ENCODE measurements at regions not wholly inside any gene's neighbourhood (a gene's known extent, or its start where the extent isn't known, plus 50 kb on each side); places are given as distances from the start of the nearest gene placed in this dataset.

- TF ChIP-seq, protein P1, sequence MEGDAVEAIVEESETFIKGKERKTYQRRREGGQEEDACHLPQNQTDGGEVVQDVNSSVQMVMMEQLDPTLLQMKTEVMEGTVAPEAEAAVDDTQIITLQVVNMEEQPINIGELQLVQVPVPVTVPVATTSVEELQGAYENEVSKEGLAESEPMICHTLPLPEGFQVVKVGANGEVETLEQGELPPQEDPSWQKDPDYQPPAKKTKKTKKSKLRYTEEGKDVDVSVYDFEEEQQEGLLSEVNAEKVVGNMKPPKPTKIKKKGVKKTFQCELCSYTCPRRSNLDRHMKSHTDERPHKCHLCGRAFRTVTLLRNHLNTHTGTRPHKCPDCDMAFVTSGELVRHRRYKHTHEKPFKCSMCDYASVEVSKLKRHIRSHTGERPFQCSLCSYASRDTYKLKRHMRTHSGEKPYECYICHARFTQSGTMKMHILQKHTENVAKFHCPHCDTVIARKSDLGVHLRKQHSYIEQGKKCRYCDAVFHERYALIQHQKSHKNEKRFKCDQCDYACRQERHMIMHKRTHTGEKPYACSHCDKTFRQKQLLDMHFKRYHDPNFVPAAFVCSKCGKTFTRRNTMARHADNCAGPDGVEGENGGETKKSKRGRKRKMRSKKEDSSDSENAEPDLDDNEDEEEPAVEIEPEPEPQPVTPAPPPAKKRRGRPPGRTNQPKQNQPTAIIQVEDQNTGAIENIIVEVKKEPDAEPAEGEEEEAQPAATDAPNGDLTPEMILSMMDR (IDR thresholded peaks at IDR 0.05; ENCODE audit: partially characterized antibody, unreplicated experiment), result no peak
- H3K36me3 Mint-ChIP-seq (ENCODE audit: unreplicated experiment), result no peaks in the 10 kb centered on the region
- H3K9me3 Mint-ChIP-seq (ENCODE audit: unreplicated experiment), result peaks cover 4% of the 10 kb centered on the region
- H3K4me1 Mint-ChIP-seq (ENCODE audit: low read depth, unreplicated experiment), result peaks cover 6% of the 10 kb centered on the region
- H3K27me3 Mint-ChIP-seq (ENCODE audit: unreplicated experiment), result peaks cover 5% of the 10 kb centered on the region
- peak; percentile 54 for DNase-seq
- H3K4me3 Mint-ChIP-seq (ENCODE audit: unreplicated experiment), result peak overlapping the region; percentile 2
- H3K27ac Mint-ChIP-seq (ENCODE audit: unreplicated experiment), result peak overlapping the region; percentile 5
Observed at GRCh38 chr10:121668314-121669027, 70.2 kb upstream of the FGFR2 start.

DNA sequence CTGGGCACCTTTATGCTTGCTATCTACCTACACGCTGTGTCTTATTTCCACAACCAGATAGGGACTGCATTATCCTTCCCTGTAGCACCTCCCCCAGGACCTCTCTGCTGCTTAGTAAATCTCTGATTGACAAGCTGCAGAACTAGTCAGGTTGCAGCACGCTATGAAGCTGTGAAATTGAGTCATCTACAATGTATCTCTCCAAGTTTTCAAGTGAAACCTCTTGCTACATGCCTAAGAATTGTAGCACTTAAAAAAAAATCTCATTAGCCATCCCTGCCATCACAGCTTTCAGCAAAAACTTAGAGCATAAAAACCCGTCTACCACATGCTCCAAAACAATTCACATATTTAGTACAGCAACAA lies 69.7 kb upstream of the FGFR2 start:
- Mint-ChIP-seq H3K27ac (ENCODE audit: unreplicated experiment) (peak overlapping the region; percentile 5), H3K9me3 (ENCODE audit: unreplicated experiment) (peaks cover 4% of the 10 kb centered on the region), H3K36me3 (ENCODE audit: unreplicated experiment) (no peaks in the 10 kb centered on the region), H3K4me1 (ENCODE audit: low read depth, unreplicated experiment) (peaks cover 6% of the 10 kb centered on the region), H3K27me3 (ENCODE audit: unreplicated experiment) (peaks cover 5% of the 10 kb centered on the region), H3K4me3 (ENCODE audit: unreplicated experiment) (peak overlapping the region; percentile 2)
- TF ChIP-seq, protein P1 (IDR thresholded peaks at IDR 0.05; ENCODE audit: partially characterized antibody, unreplicated experiment), result no peak
- DNase-seq, result no peak

DNA sequence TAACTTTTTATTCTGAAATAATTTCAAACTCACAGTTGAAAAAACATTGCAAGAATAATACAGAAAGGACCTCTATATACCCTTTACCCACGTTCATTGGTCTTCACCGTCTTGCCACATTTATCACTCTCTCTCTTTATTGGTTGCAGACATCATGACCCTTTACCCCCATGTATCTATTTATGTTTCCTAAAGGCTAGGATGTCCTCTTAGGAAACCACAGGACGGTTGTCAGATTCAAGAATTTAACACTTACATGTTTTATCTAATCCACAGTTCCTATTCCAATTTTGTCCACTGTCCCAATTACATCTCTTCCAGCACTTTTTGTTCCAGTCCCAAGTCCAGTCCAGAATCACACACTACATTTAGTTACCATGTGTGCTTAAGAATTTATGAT lies 67.6 kb upstream of the FGFR2 start:
- DNase-seq, result no peak
- no peak overlapping the region for H3K4me3 Mint-ChIP-seq (ENCODE audit: unreplicated experiment)
- H3K9me3 Mint-ChIP-seq (ENCODE audit: unreplicated experiment), result peaks cover 4% of the 10 kb centered on the region
- H3K36me3 Mint-ChIP-seq (ENCODE audit: unreplicated experiment), result no peaks in the 10 kb centered on the region
- TF ChIP-seq, protein P1 (IDR thresholded peaks at IDR 0.05; ENCODE audit: partially characterized antibody, unreplicated experiment), result no peak
- peaks cover 6% of the 10 kb centered on the region for H3K4me1 Mint-ChIP-seq (ENCODE audit: low read depth, unreplicated experiment)
- no peak overlapping the region for H3K27ac Mint-ChIP-seq (ENCODE audit: unreplicated experiment)
- peaks cover 7% of the 10 kb centered on the region for H3K27me3 Mint-ChIP-seq (ENCODE audit: unreplicated experiment)

DNA sequence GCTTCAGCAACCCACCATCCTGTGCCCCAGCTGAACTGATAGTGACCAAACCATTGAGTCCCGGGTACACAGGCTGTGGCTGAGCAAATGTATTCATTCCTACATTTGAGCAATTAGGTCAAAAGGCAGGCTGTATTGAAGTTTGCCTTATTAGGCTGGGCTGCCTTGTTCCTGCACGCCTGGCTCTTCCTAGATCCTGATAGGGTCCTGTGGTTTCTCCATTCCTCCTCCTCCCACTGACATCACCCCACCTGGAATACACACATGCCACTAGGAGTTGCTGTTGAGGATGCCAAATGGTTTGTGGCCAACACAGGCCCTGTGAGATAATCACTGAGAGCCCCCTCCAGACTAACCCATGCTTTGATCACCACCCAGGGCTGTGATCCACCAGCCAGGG lies 66.4 kb upstream of the FGFR2 start:
- Mint-ChIP-seq H3K4me3 (ENCODE audit: unreplicated experiment) (no peak overlapping the region), H3K27ac (ENCODE audit: unreplicated experiment) (no peak overlapping the region), H3K4me1 (ENCODE audit: low read depth, unreplicated experiment) (peaks cover 6% of the 10 kb centered on the region), H3K36me3 (ENCODE audit: unreplicated experiment) (no peaks in the 10 kb centered on the region), H3K9me3 (ENCODE audit: unreplicated experiment) (peaks cover 4% of the 10 kb centered on the region), H3K27me3 (ENCODE audit: unreplicated experiment) (peaks cover 7% of the 10 kb centered on the region)
- DNase-seq, result no peak
- TF ChIP-seq, protein P1 (IDR thresholded peaks at IDR 0.05; ENCODE audit: partially characterized antibody, unreplicated experiment), result no peak
